ENCODE measurements at regions not wholly inside any gene's neighbourhood (a gene's known extent, or its start where the extent isn't known, plus 50 kb on each side); places are given as distances from the start of the nearest gene placed in this dataset.

DNA sequence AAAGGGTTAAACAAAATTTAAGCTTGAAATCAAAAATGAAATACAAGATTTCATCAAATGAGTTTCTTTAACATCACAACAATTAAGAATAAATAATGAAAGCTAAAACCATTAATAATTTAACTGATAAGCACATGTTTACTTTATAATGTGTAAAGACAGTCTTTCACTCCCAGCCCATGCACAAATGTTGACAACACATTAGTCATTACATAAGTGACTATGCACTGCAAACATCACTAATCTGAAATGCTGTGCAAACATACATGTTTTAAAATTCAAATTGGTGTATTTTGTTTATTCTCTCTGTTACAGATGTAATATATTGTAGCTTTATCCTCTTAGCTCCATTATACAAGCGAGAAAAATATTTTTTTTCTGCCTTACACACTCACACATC lies 220.6 kb upstream of the CPXCR1 start:
- DNase-seq (ENCODE audit: extremely low spot score, unreplicated experiment): no peak
- Mint-ChIP-seq H3K4me1 (ENCODE audit: unreplicated experiment) (no peaks in the 10 kb centered on the region), H3K9me3 (ENCODE audit: unreplicated experiment) (peaks cover 20% of the 10 kb centered on the region), H3K27me3 (ENCODE audit: unreplicated experiment) (no peaks in the 10 kb centered on the region), H3K4me3 (ENCODE audit: unreplicated experiment) (no peak overlapping the region), H3K36me3 (ENCODE audit: unreplicated experiment) (no peaks in the 10 kb centered on the region), H3K27ac (ENCODE audit: unreplicated experiment) (no peak overlapping the region)
- TF ChIP-seq, protein P1, sequence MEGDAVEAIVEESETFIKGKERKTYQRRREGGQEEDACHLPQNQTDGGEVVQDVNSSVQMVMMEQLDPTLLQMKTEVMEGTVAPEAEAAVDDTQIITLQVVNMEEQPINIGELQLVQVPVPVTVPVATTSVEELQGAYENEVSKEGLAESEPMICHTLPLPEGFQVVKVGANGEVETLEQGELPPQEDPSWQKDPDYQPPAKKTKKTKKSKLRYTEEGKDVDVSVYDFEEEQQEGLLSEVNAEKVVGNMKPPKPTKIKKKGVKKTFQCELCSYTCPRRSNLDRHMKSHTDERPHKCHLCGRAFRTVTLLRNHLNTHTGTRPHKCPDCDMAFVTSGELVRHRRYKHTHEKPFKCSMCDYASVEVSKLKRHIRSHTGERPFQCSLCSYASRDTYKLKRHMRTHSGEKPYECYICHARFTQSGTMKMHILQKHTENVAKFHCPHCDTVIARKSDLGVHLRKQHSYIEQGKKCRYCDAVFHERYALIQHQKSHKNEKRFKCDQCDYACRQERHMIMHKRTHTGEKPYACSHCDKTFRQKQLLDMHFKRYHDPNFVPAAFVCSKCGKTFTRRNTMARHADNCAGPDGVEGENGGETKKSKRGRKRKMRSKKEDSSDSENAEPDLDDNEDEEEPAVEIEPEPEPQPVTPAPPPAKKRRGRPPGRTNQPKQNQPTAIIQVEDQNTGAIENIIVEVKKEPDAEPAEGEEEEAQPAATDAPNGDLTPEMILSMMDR (IDR thresholded peaks at IDR 0.05): no peak

DNA sequence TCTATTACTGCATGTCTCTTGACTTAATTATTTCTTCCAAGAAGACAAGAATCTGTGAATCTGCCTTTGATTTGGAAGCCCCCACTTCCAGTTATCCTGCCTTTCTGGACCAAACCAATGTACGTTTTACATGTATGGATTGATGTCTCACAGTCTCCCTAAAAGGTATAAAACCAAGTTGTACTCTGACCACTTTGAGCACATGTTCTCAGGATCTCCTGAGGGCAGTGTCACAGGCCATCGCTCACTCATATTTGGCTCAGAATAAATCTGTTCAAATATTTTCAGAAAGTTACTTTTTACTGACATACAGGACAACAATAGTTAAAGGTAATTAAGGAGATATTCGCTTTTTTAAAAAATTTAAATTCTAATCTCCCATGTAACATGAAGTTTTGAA lies 188.6 kb upstream of the CPXCR1 start:
- H3K9me3 Mint-ChIP-seq (ENCODE audit: unreplicated experiment): peaks cover 3% of the 10 kb centered on the region
- H3K27ac Mint-ChIP-seq (ENCODE audit: unreplicated experiment): no peak overlapping the region
- TF ChIP-seq, protein P1 (IDR thresholded peaks at IDR 0.05): no peak
- no peaks in the 10 kb centered on the region for H3K36me3 Mint-ChIP-seq (ENCODE audit: unreplicated experiment)
- no peaks in the 10 kb centered on the region for H3K27me3 Mint-ChIP-seq (ENCODE audit: unreplicated experiment)
- DNase-seq (ENCODE audit: extremely low spot score, unreplicated experiment): no peak
- H3K4me1 Mint-ChIP-seq (ENCODE audit: unreplicated experiment): no peaks in the 10 kb centered on the region
- H3K4me3 Mint-ChIP-seq (ENCODE audit: unreplicated experiment): no peak overlapping the region

DNA sequence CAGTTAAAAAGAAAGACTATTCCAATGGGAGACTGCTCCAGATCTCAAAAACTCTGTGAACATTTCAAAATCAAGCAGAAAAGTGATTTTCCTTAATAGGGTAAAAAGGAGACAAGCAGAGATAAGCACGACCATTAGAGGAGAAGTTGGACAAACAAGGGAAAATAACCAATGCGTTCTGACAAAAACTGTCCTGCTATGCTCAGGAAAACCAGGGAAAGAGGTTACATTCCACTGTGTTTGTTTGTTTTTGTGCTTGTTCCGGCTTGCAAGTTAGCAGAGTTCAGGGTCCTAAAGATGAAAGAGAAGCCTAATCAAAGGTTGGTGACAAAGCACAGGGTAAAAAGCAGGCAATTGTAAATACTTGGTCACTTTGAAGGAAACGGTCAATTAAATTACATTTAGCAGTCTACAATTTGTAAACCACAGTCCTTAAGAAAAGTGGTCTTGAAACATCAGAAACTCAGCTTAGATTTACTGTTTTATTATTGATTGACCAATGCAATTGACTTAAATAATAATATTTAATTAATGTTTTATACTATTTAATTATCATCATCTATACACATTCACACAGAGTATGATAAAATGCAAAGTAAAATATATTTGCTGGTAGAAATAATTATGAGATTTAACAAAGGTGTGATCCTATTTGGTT lies 186.2 kb upstream of the CPXCR1 start:
- Mint-ChIP-seq H3K4me3 (ENCODE audit: unreplicated experiment) (no peak overlapping the region), H3K36me3 (ENCODE audit: unreplicated experiment) (no peaks in the 10 kb centered on the region), H3K9me3 (ENCODE audit: unreplicated experiment) (peaks cover 7% of the 10 kb centered on the region), H3K27ac (ENCODE audit: unreplicated experiment) (no peak overlapping the region), H3K27me3 (ENCODE audit: unreplicated experiment) (no peaks in the 10 kb centered on the region), H3K4me1 (ENCODE audit: unreplicated experiment) (no peaks in the 10 kb centered on the region)
- DNase-seq (ENCODE audit: extremely low spot score, unreplicated experiment): no peak
- TF ChIP-seq, protein P1 (IDR thresholded peaks at IDR 0.05): no peak

DNA sequence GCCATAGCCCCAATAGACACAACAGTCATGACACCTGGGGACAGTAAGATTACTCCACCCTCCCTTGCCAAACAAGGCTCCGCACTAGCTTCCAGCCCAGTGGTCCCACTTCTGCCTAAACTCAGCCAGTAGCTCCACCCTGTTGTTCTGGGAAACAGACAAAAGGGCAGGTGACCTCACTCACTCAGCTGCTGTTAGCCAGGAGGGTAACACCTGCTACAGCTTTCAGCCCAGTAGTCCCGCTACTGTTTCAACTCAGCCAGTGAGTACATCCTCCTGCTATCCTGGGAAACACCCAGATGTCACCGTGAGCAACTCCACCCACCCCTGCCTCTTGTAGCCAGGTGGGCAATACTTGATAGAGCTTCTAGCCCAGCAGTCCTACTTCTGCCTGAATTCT lies 162.7 kb upstream of the CPXCR1 start:
- no peaks in the 10 kb centered on the region for H3K27me3 Mint-ChIP-seq (ENCODE audit: unreplicated experiment)
- TF ChIP-seq, protein P1 (IDR thresholded peaks at IDR 0.05): no peak

DNA sequence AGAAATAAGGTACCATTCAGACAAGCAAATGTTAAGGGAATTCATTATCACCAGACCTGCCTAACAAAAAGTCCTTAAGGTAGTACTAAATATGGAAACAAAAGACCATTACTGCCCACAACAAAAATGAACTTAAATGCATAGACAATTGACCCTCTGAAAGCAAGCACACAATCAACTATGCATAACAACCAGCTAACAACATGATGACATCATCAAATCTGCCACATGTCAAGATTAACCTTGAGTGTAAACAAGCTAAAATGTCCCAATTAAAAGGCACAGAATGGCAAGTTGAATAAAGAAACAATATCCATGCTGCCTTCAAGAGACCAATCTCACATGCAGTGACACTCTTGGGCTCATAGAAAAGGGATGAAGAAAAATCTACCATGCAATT lies 160.7 kb upstream of the CPXCR1 start:
- H3K4me3 Mint-ChIP-seq (ENCODE audit: unreplicated experiment): no peak overlapping the region
- peaks cover 55% of the 10 kb centered on the region for H3K9me3 Mint-ChIP-seq (ENCODE audit: unreplicated experiment)
- no peaks in the 10 kb centered on the region for H3K4me1 Mint-ChIP-seq (ENCODE audit: unreplicated experiment)
- H3K27ac Mint-ChIP-seq (ENCODE audit: unreplicated experiment): no peak overlapping the region
- DNase-seq (ENCODE audit: extremely low spot score, unreplicated experiment): no peak
- no peaks in the 10 kb centered on the region for H3K36me3 Mint-ChIP-seq (ENCODE audit: unreplicated experiment)
- TF ChIP-seq, protein P1 (IDR thresholded peaks at IDR 0.05): no peak
- H3K27me3 Mint-ChIP-seq (ENCODE audit: unreplicated experiment): no peaks in the 10 kb centered on the region

More for the DNA sequence above, 162.7 kb upstream of the CPXCR1 start:
- DNase-seq (ENCODE audit: extremely low spot score, unreplicated experiment): no peak
- no peak overlapping the region for H3K27ac Mint-ChIP-seq (ENCODE audit: unreplicated experiment)
- H3K36me3 Mint-ChIP-seq (ENCODE audit: unreplicated experiment): no peaks in the 10 kb centered on the region
- no peaks in the 10 kb centered on the region for H3K4me1 Mint-ChIP-seq (ENCODE audit: unreplicated experiment)
- no peak overlapping the region for H3K4me3 Mint-ChIP-seq (ENCODE audit: unreplicated experiment)
- peaks cover 65% of the 10 kb centered on the region for H3K9me3 Mint-ChIP-seq (ENCODE audit: unreplicated experiment)

Measured in osteocyte (in vitro differentiated cells).